HEK293T (cell line): ENCODE measurements at regions not wholly inside any gene's neighbourhood (a gene's known extent, or its start where the extent isn't known, plus 50 kb on each side); places are given as distances from the start of the nearest gene placed in this dataset.

Source experiments
- ARNT ChIP-seq: fragments of 450-650 bp; IDR thresholded peaks from 2 replicates; pipeline ENCODE4 v1.6.1; 2017; ENCODE audit warnings: mild to moderate bottlenecking
- FOXK2 ChIP-seq: fragments of 450-650 bp; IDR thresholded peaks from 2 replicates; pipeline ENCODE4 v1.6.1; 2016; ENCODE audit warnings: mild to moderate bottlenecking
- FOXM1 ChIP-seq: fragments of 450-650 bp; IDR thresholded peaks from 2 replicates; pipeline ENCODE4 v1.6.1; 2017; ENCODE audit warnings: mild to moderate bottlenecking, borderline replicate concordance
- LEF1 ChIP-seq: fragments of 450-650 bp; IDR thresholded peaks from 2 replicates; pipeline ENCODE4 v1.6.1; 2017; ENCODE audit warnings: mild to moderate bottlenecking, borderline replicate concordance
- SP1 ChIP-seq: fragments of 450-650 bp; IDR thresholded peaks from 2 replicates; pipeline ENCODE4 v1.6.1; 2017
- TARDBP ChIP-seq: fragments of 450-650 bp; IDR thresholded peaks from 2 replicates; pipeline ENCODE4 v1.6.1; 2016
- ZNF384 ChIP-seq: fragments of 450-650 bp; IDR thresholded peaks from 2 replicates; pipeline ENCODE4 v1.6.1; 2016

GRCh38 chr2:150937030-150937429 lies 324.6 kb downstream of the RBM43 start:
- TF ChIP-seq SP1 (no peak), FOXK2 (no peak), ARNT (no peak), ZNF384 (no peak), FOXM1 (no peak), LEF1 (no peak), TARDBP (no peak)
